WERI-Rb-1 (cell line): ENCODE measurements at regions not wholly inside any gene's neighbourhood (a gene's known extent, or its start where the extent isn't known, plus 50 kb on each side); places are given as distances from the start of the nearest gene placed in this dataset.

Experiments used
- DNase-seq: peaks from one replicate; pipeline ENCODE4 v3.0.0-alpha.2; 2020
- H3K27ac ChIP-seq: fragments of 250-450 bp; sonication (Bioruptor Pico); 2 replicates; pipeline ENCODE4 v1.5.1; 2020; ENCODE audit warnings: mild to moderate bottlenecking, moderate library complexity
- H3K27me3 ChIP-seq: fragments of 250-450 bp; sonication (Bioruptor Pico); 2 replicates; pipeline ENCODE4 v1.5.1; 2021; ENCODE audit warnings: mild to moderate bottlenecking, low read depth, moderate library complexity; ENCODE audit not compliant: insufficient read depth, severe bottlenecking
- H3K36me3 ChIP-seq: fragments of 250-450 bp; sonication (Bioruptor Pico); 2 replicates; pipeline ENCODE4 v1.5.1; 2020; ENCODE audit warnings: mild to moderate bottlenecking, moderate library complexity
- H3K4me3 ChIP-seq: 2 replicates; pipeline ENCODE4 v1.5.1; 2011; ENCODE audit warnings: low read depth, mild to moderate bottlenecking, control low read depth, low read length
- H3K9me3 ChIP-seq: fragments of 250-450 bp; sonication (Bioruptor Pico); 2 replicates; pipeline ENCODE4 v1.5.1; 2021; ENCODE audit warnings: mild to moderate bottlenecking, moderate library complexity; ENCODE audit not compliant: severe bottlenecking
- CTCF ChIP-seq: IDR thresholded peaks from 2 replicates; pipeline ENCODE4 v1.5.1; 2011; ENCODE audit warnings: low read depth, mild to moderate bottlenecking, control low read depth, inconsistent platforms, low read length

GRCh38 chr2:19439081-19439480 lies 80.7 kb upstream of the OSR1 start:
- Histone ChIP-seq H3K4me3 (no peak overlapping the region), H3K36me3 (no peaks in the 10 kb centered on the region), H3K9me3 (no peaks in the 10 kb centered on the region), H3K27ac (no peak overlapping the region), H3K27me3 (no peaks in the 10 kb centered on the region)
- no peak for DNase-seq
- no peak for TF ChIP-seq CTCF

- no peaks in the 10 kb centered on the region for H3K36me3 ChIP-seq
- no peak overlapping the region for H3K27ac ChIP-seq
- H3K9me3 ChIP-seq, result no peaks in the 10 kb centered on the region
- DNase-seq, result no peak
- TF ChIP-seq CTCF, result no peak
- H3K4me3 ChIP-seq, result no peak overlapping the region
- no peaks in the 10 kb centered on the region for H3K27me3 ChIP-seq
These were observed 77.4 kb upstream of the OSR1 start for GRCh38 chr2:19435815-19436214.

- H3K4me3 ChIP-seq, result no peak overlapping the region
- no peak for TF ChIP-seq CTCF
- H3K27ac ChIP-seq, result no peak overlapping the region
- H3K27me3 ChIP-seq, result no peaks in the 10 kb centered on the region
- no peak for DNase-seq
- H3K9me3 ChIP-seq, result no peaks in the 10 kb centered on the region
- no peaks in the 10 kb centered on the region for H3K36me3 ChIP-seq
These were observed 76.0 kb upstream of the OSR1 start for GRCh38 chr2:19434413-19434812.

- Histone ChIP-seq H3K36me3 (no peaks in the 10 kb centered on the region), H3K27ac (no peak overlapping the region), H3K4me3 (no peak overlapping the region), H3K9me3 (no peaks in the 10 kb centered on the region), H3K27me3 (no peaks in the 10 kb centered on the region)
- DNase-seq, result no peak
- TF ChIP-seq CTCF, result no peak
These were observed 68.5 kb upstream of the OSR1 start for GRCh38 chr2:19426941-19427340.

- H3K36me3 ChIP-seq, result no peaks in the 10 kb centered on the region
- no peaks in the 10 kb centered on the region for H3K9me3 ChIP-seq
- no peak for TF ChIP-seq CTCF
- H3K27ac ChIP-seq, result no peak overlapping the region
- DNase-seq, result no peak
- H3K27me3 ChIP-seq, result no peaks in the 10 kb centered on the region
- no peak overlapping the region for H3K4me3 ChIP-seq
These were observed 67.7 kb upstream of the OSR1 start for GRCh38 chr2:19426144-19426543.

- no peak for TF ChIP-seq CTCF
These were observed 67.0 kb upstream of the OSR1 start for GRCh38 chr2:19425419-19425818.

More at GRCh38 chr2:19425419-19425818, 67.0 kb upstream of the OSR1 start:
- H3K27me3 ChIP-seq, result no peaks in the 10 kb centered on the region
- no peak overlapping the region for H3K4me3 ChIP-seq
- no peaks in the 10 kb centered on the region for H3K9me3 ChIP-seq
- H3K36me3 ChIP-seq, result no peaks in the 10 kb centered on the region
- DNase-seq, result no peak
- H3K27ac ChIP-seq, result no peak overlapping the region
